NCI-H774 (cell line): ENCODE measurements at regions not wholly inside any gene's neighbourhood (a gene's known extent, or its start where the extent isn't known, plus 50 kb on each side); places are given as distances from the start of the nearest gene placed in this dataset.
"Not testable (repeated sequence)": the region's sequence is repeated elsewhere in the genome, so short reads cannot be mapped to it uniquely, and the experiment has no call there.

Experiments used
- DNase-seq: peaks from one replicate; lab custom pipeline; 2025; lab: John Stamatoyannopoulos, UW

- DNase-seq: no peak
Measured at GRCh38 chr12:78269620-78270019, 438.9 kb downstream of the NAV3 start.

GRCh38 chr12:78271546-78271945 lies 440.9 kb downstream of the NAV3 start:
- DNase-seq: no peak

- DNase-seq: no peak
Measured at GRCh38 chr12:78275886-78276285, 445.2 kb downstream of the NAV3 start.

- DNase-seq: no peak
Measured at GRCh38 chr12:78278706-78279190, 448.1 kb downstream of the NAV3 start.

- no peak for DNase-seq
Measured at GRCh38 chr12:78279567-78279966, 448.9 kb downstream of the NAV3 start.

GRCh38 chr12:78281102-78281501 lies 450.4 kb downstream of the NAV3 start:
- not testable (repeated sequence) for DNase-seq

GRCh38 chr12:78284417-78284816 lies 453.7 kb downstream of the NAV3 start:
- no peak for DNase-seq

- DNase-seq: no peak
Measured at GRCh38 chr12:78290606-78291345, 460.1 kb downstream of the NAV3 start.

GRCh38 chr12:78293059-78293686 lies 462.5 kb downstream of the NAV3 start:
- no peak for DNase-seq

GRCh38 chr12:78301282-78301681 lies 470.6 kb downstream of the NAV3 start:
- not testable (repeated sequence) for DNase-seq

- DNase-seq: no peak
Measured at GRCh38 chr12:78305808-78306207, 475.1 kb downstream of the NAV3 start.

- no peak for DNase-seq
Measured at GRCh38 chr12:78306236-78306635, 475.5 kb downstream of the NAV3 start.

- DNase-seq: no peak
Measured at GRCh38 chr12:78308701-78309100, 478.0 kb downstream of the NAV3 start.

GRCh38 chr12:78315028-78315427 lies 484.3 kb downstream of the NAV3 start:
- DNase-seq: peak; percentile 51

GRCh38 chr12:78316136-78316535 lies 485.4 kb downstream of the NAV3 start:
- no peak for DNase-seq

- no peak for DNase-seq
Measured at GRCh38 chr12:78316631-78317468, 486.2 kb downstream of the NAV3 start.

- DNase-seq: no peak
Measured at GRCh38 chr12:78321696-78322095, 491.0 kb downstream of the NAV3 start.

- DNase-seq: no peak
Measured at GRCh38 chr12:78323226-78323625, 492.5 kb downstream of the NAV3 start.

- DNase-seq: peak; percentile 28
Measured at GRCh38 chr12:78324234-78324633, 493.5 kb downstream of the NAV3 start.

- DNase-seq: no peak
Measured at GRCh38 chr12:78328524-78328923, 497.8 kb downstream of the NAV3 start.

GRCh38 chr12:78330131-78330530 lies 499.4 kb downstream of the NAV3 start:
- no peak for DNase-seq

GRCh38 chr12:78331181-78331580 lies 500.5 kb downstream of the NAV3 start:
- no peak for DNase-seq

GRCh38 chr12:78331753-78332152 lies 501.1 kb downstream of the NAV3 start:
- DNase-seq: no peak
